GM19468 (cell line): ENCODE measurements at regions not wholly inside any gene's neighbourhood (a gene's known extent, or its start where the extent isn't known, plus 50 kb on each side); places are given as distances from the start of the nearest gene placed in this dataset.
"Not testable (repeated sequence)": the region's sequence is repeated elsewhere in the genome, so short reads cannot be mapped to it uniquely, and the experiment has no call there.

Source experiments
- ATAC-seq: cut with Tn5 transposase; IDR thresholded peaks from one replicate; pipeline ENCODE4 v1.9.1; 2021; ENCODE audit warnings: mild to moderate bottlenecking, moderate library complexity, moderate number of reproducible peaks; ENCODE audit not compliant: unreplicated experiment; ENCODE audit errors: extremely low read depth

DNA sequence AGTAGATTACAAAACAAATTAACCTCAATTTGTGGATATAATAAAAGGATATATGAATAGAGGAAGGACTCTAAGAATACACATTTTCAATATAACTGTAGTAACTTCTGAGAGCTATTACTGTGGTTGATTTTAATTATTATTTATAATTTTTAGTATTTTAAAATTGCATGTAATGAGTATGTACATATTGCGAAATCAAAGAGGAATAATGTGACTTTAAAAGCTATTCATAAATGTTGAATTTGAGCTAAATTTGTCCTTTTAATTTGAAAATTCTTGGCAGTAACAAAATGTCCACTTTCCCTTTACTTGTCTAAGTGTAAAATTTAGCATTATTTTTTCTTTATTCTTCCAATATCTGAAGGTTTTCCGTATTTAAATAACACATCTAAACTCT is 750.6 kb upstream of the PCDH15 start:
- no peak for ATAC-seq

DNA sequence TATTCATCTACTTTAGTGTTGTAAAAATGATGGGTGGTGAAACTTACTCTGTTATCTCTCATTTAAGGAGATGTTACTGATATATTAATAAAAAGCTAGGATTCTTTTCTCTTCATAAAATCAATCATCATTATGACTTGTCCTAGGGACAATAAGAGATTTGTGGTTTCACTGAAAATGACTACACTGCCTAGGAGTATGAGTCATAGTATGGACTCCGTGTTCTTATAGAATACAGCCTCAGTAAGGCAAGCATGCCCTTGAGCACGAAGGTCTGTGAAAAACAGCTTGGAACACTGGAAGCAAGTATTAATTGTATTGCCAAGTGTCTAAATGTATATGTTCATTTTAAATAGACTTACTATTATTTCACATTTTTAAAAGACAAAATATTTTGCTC is 749.2 kb upstream of the PCDH15 start:
- ATAC-seq = no peak

DNA sequence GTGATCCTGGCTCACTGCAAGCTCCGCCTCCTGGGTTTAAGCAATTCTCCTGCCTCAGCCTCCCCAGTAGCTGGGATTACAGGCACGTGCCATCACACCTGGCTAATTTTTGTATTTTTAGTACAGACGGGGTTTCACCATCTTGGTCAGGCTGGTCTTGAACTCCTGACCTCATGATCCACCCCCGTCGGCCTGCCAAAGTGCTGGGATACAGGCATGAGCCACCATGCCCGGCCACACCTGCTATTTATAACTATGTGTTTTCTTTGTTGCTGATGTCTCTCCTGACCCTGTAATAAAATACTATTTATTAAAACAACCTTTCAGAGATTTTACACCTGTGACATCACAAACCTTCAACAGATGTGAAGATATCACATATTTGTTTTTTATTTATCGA is 736.5 kb upstream of the PCDH15 start:
- not testable (repeated sequence) for ATAC-seq

DNA sequence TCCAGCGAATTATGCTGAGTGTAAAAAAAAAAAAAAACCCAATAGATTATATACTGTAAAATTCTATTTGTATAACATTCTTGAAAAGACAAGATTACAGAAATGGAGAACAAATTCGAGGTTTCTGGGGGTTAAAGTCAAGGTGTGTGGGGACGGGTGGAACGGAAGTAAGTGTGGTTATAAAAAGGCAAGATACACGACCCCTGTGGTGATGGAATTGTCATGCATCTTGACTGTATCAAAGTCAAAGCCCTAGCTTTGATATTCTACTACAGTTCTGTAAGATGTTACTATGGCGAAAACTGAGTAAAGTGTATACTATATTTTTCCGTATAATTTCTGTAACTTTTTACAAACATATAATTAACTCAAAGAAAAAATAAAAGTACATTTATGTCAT is 718.2 kb upstream of the PCDH15 start:
- ATAC-seq = no peak

DNA sequence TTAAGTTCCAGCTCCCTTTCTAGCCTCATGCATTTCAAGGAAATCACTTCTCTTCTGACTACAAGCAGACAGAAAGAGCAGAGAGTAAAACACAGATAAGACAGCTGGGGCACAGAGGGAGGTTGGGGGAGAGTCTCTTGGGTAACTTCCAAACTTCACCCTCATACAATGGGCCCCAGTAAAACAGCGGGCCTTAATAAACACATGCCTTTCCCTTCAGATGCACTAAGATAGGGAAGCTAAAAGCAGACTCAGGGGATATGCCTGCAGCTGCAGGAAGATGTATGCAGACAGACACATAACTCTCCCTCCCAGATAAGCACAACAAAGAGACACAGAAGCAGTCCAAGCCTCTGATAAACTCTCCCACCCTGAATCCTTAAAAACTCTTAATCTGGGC is 717.4 kb upstream of the PCDH15 start:
- ATAC-seq = not testable (repeated sequence)

DNA sequence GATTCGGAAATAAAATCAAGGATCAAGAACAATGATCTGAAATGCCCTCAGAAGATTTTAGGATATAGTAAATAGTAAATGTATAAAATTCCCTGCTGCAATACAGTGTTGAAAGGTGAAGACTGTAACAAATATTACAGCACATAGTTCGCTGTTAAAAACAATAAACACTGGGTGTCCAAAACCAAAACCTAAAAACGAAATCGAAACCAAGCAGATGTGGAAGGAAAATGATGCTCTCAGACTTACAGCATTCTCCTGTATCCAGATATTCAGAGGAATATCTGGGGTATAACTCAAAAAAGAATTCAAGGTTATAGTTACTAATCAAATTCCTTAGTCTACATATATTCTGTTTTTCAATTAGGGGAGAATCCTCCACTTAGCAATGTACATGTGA is 708.1 kb upstream of the PCDH15 start:
- no peak for ATAC-seq

DNA sequence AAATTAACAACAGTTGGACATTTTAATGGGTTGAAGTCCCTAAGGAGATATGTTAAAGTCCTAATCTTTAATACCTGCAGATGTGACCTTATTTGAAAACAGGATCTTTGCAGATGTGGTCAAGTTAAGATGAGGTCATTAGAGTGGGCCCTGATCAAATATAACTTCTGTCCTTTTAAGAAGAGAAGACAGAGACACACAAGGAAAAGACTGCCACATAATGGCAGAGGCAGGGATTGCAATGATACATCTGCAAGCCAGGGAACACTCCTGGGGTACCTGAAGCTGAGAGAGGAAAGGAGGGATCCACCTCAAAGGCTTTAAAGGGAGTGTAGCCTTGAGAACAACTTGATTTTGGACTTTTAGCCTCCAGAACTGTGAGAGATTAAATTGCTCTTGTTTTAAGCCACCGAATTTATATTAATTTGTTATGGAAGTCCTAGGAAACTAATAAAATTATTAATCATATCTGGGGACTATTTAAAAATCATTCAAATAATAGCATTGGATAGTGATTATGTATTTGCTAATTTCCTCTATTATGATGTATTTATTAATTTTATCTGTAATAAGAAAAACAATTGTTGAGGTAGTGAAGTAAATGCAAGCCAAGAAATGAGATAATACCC is 700.0 kb upstream of the PCDH15 start:
- ATAC-seq = peak; percentile 47

DNA sequence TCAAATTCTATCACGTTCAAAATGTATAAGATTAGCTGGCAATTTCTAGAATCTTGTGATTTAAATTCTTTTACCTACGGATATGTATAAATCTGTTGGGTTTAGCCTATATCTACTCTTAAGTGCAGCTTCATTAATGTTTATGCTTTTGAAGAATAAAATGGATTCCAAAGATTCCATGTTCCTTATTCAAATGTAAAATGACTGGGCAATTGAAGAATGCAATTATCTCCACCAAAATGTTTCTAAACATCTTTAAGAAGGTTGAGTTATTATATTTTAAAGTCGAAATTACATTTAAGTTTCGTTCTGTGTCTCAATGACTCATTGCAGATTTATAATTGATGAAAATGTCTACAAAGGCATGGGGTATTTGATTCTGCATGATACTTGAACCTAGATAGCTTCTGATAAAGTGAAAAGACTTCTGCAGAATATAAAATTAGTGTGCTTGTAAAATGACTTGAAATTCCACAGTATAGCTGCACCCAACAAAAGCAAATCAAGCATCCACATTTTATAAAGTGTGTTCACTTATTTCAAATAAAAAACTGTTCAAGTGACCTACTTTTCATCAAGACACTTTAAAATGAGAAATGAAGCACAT is 697.0 kb upstream of the PCDH15 start:
- no peak for ATAC-seq

DNA sequence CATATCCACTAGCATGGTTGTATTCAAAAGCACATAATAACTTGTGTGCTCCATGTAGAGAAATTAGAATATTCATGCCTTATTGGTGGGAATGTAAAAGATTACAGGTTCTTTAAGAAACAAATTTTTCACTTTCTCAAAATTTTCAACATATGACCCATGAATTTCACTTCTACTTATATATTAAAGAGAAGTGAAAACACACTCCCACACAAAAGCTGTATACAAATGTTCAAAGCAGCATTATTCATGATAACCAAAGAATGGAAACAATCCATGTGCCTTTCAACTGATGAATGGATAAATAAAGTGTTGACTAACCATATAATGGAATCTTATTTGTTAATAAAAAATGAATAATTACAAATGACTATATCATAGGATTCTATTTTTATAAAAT is 694.5 kb upstream of the PCDH15 start:
- ATAC-seq = no peak

DNA sequence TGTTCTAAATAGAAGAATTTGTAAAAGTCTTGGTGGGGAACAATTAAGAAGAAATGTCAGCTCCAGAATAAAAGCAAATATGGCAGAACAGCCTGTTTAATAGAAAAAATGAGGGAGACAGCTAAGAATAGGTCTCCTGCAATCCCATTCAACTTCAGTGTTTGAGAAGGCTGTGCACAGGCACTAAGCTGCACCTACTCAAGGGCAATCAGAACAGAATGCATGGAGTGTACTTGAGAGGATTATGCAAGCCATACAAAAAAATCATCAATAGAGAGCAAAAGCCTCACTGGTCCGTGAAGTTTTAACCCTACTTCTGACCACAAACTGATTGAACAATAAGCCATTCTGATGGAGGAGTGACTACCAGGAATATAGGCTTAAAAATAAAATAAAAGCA is 690.7 kb upstream of the PCDH15 start:
- ATAC-seq = no peak

DNA sequence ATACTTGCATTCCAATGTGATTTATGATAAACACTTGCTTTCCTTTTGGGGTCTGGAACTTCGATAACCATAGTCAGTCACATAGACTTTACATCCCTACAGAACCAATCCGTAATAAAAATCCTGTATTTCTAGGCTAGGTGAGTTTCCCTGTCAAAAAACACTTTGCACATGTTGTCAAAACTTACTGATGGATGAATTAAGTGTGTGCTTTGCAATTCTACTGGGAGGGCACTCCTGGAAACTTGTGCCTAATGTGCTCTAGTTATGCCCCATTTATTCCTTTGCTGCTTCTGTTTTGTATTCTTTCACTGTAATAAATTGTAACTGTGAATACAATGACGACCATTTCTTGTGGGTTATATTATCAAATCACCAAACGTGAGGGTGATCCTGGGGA is 684.8 kb upstream of the PCDH15 start:
- no peak for ATAC-seq

DNA sequence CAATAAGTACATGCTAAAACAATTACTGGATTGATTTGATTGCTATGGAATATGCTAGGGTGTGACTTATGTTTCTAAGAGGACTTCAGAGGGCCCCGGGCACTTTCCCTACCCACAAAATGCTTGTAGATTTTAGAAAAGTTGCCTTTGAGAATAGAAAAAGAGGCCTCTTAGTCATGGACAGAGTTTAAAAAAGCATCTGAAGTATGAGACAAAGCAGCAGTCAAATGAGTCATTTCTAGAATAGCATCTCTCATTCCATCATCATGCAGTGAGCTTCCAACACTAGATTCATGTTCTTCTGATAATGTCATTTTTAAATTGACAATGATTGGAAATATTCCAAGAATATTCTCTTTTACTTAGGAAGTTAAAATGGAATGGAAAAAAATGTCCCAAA is 675.1 kb upstream of the PCDH15 start:
- no peak for ATAC-seq

DNA sequence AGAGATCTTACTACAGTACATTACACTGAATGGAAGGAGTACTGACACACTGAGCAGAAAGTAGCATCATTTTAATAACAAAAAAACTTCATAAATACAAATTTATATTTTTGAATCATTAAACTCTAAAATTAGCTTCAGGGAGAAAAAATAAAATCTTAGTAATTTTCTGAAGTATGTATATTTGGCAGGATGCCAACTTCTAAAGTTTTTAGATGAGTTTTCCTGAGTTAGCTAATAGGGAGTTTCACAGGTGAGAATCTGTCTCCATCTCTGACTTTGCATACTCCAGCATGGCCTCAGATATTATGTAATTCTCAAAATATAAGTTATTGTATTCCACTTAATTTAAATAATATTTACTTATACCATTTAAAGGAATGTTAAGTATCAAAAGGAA is 673.2 kb upstream of the PCDH15 start:
- ATAC-seq = no peak

DNA sequence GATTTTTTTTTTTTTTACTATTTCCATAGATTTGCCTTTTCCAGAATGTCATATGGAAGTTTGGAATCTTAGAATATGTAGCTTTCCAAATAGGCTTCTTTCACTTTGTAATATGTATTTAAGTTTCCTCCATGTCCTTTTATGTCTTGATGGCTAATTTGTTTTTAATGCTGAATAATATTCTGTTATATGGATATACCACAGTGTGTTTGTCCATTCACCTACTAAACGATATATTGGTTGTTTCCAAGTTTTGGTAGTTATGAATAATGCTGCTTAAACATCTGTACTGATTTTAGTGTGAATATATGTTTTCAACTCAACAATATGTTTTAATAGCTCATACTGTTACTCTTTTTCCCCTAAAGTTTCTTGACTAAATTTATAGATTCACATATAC is 669.8 kb upstream of the PCDH15 start:
- ATAC-seq = no peak

DNA sequence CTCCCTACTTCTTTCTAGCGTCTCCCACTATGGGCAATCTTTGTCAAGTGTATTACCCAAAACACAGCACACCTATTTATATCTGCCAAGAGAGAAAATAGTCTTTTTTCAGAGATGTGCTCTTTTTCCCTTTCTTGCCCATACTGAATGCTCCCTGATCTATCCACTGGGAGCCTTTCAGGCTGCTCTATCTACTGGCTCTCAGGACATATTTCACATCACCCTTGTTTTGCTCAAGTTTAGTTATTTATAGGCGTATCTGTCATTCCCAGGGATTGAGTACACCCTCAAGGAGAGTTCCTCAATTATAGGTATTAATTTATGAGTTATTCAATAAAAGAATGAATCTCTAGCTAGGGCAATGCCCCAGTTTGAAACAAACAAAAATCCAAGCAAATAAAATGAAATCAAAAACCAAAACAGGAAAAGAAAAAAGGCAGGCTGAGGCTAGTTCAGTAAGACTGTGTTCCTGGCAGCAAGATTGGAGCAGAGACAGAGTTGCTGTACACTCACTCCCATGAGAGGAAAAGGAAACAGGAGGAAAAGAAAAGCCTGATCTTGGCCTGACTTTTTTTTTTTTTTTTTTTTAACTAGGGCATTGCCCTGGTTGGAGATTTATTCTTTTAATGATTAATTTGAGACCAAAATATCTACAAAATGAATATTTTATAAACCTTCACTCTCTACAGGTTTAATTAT is 665.9 kb upstream of the PCDH15 start:
- no peak for ATAC-seq

DNA sequence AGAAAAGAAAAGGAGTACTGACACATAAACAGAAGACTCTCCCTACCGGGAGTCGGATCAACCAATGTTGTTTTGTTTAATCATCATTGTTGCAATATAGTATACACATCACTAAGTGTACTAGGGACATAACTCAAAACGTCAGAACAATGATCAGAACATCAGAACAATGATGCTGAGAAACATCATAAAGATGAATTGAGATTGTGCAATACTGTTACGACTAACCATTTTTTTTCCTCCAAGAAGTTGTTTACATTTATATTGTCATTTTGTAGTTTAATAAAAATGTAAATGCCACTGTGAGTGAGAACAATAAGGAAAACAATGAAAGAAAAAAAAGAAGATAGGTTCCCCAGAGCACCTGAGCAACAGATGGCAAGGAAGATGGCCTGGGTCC is 663.1 kb upstream of the PCDH15 start:
- no peak for ATAC-seq

DNA sequence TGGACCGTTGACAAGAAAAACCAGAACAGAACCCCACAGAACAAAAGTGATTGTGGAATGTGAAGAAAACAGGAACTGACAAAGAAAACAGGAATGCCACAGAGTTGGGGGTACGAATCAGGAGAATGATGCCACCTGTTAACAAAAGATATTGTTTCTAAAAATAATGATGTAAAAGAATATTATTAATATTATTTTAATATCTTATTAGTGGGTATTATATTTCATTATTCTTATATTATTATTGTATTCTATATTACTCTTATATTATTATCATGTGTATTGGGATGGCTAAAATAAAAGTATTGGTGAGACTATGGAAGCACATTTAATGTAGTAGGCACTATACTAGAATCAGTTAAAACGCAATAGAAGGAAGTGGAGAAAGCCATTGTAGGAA is 659.0 kb upstream of the PCDH15 start:
- ATAC-seq = no peak

DNA sequence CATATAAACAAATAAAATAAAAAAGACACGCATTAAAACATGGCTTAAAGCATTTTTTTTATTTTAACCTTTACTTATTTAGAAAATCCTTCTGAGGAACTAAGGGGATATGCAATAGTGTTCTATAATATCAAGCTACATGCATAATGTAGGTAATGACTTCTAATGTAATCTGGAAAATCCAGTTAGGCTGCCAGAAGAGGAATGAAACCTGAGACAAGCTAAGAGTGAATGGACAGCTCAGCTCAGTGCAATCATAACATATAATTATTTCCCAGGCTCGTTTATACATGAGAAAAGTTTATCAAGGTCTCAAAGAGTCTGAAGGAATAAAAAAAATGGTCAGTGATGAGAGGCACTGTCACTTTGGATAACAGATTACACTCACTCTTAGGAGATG is 649.0 kb upstream of the PCDH15 start:
- no peak for ATAC-seq

DNA sequence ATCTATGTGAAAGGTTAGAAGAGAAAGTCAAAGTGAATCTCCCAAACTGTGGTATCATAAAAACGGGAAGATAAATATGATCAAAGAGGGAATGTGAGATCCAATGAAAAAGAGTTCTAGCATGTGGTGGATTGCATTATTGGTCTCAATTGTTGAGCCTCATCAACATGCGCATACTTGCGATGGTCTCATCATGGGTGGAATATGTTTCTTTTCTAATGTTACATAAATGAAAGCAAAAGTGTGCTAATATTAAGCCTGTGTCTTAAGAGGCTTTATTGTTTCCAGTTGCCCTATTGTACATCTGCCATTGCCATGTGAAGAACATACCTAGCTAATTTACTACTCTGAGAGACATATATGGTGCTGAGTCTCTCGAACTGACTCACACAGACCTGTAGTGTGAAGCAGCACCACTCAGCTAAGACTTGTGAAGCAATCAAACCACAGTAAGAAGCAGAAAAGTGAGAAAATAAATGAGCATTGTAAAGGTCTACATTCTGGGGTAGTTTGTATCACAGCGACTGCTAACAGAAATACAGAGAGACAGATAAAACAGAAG is 645.5 kb upstream of the PCDH15 start:
- ATAC-seq = no peak

DNA sequence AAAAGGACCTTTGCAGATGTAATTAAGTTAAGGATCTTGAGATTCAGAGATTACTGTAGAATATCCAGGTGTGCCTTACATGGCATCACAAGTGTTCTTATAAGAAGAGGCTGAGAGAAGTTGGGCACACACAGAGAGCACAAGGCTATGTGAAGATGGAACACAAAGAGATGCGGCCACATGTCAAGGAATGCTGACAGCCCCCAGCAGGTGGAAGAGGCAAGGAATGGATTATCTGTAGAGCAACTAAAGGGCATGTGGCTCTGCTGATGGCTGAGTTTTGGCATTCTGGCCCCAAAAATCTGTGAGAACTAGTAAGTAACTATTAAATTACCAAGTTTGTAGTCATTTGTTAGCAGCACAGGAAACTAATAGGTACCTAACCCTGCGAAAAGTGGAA is 640.7 kb upstream of the PCDH15 start:
- no peak for ATAC-seq

DNA sequence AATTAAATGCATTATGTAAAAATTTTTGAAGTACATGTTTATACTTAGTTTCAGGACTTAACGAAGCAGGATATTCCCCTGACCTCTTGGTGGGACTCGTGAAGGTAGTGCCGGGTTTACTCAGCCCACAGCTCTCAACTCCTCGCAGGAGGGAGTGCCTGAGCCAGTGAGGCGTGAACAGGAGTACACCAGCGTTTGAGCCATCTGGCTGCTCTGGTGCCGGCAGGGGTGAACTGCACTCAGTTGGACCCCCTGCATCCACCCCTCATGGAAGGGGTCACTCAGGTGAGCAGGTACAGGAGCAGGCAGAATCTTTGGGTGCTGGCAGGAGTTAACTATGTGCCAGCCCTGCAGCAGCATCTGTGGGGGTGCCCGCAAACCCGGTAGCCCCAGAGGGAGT is 625.1 kb upstream of the PCDH15 start:
- no peak for ATAC-seq
